SK-N-SH (cell line): ENCODE measurements at regions not wholly inside any gene's neighbourhood (a gene's known extent, or its start where the extent isn't known, plus 50 kb on each side); places are given as distances from the start of the nearest gene placed in this dataset.

Experiments used
- CHD2 ChIP-seq: fragments of 150-350 bp; IDR thresholded peaks from 2 replicates; pipeline ENCODE4 v1.6.1; 2018; ENCODE audit warnings: low read length; ENCODE audit not compliant: partially characterized antibody
- FOSL2 ChIP-seq: IDR thresholded peaks from 2 replicates; pipeline ENCODE4 v1.4.0; 2012; ENCODE audit warnings: low read depth, mild to moderate bottlenecking, moderate library complexity, borderline replicate concordance
- MXI1 ChIP-seq: IDR thresholded peaks from 2 replicates; pipeline ENCODE4 v1.6.1; 2012; ENCODE audit warnings: mild to moderate bottlenecking, low read depth, low read length, improper control_type of control experiment
- RAD21 ChIP-seq: IDR thresholded peaks from 2 replicates; pipeline ENCODE4 v1.6.1; 2012; ENCODE audit warnings: mild to moderate bottlenecking, low read length
- RCOR1 ChIP-seq: fragments of 150-350 bp; IDR thresholded peaks from 2 replicates; pipeline ENCODE4 v1.6.1; 2017; ENCODE audit warnings: antibody characterized with exemption, low read length
- RFX5 ChIP-seq: IDR thresholded peaks from 2 replicates; pipeline ENCODE4 v1.6.1; 2012; ENCODE audit warnings: mild to moderate bottlenecking, improper control_type of control experiment, low read length
- SIN3A ChIP-seq: IDR thresholded peaks from 2 replicates; pipeline ENCODE4 v1.6.1; 2012; ENCODE audit warnings: low read depth, mild to moderate bottlenecking, low read length, moderate library complexity, borderline replicate concordance
- TCF12 ChIP-seq: IDR thresholded peaks from 2 replicates; pipeline ENCODE4 v1.4.0; 2012
- TF ChIP-seq, protein P1 (sequence below): fragments of 200-600 bp; sonication (generic); IDR thresholded peaks from 2 replicates; pipeline ENCODE4 v1.6.1; 2017; ENCODE audit warnings: antibody characterized with exemption, mild to moderate bottlenecking, moderate library complexity
- TF ChIP-seq, protein P2 (sequence below): IDR thresholded peaks from 2 replicates; pipeline ENCODE4 v1.4.0; 2012; ENCODE audit warnings: low read depth, borderline replicate concordance
- TF ChIP-seq, protein P3 (sequence below): IDR thresholded peaks from 2 replicates; pipeline ENCODE4; 2012
- TF ChIP-seq, protein P4 (sequence below): fragments of 150-350 bp; IDR thresholded peaks from 2 replicates; pipeline ENCODE4 v1.6.1; 2016; ENCODE audit warnings: mild to moderate bottlenecking, low read depth, low read length
- TF ChIP-seq, protein P5 (sequence below): IDR thresholded peaks from 2 replicates; pipeline ENCODE4 v1.4.0; 2012; ENCODE audit warnings: low read depth
- TF ChIP-seq, protein P6 (sequence below): fragments of 150-350 bp; IDR thresholded peaks from 2 replicates; pipeline ENCODE4 v1.6.1; 2017; ENCODE audit warnings: antibody characterized with exemption, low read length, low read depth, borderline replicate concordance

DNA sequence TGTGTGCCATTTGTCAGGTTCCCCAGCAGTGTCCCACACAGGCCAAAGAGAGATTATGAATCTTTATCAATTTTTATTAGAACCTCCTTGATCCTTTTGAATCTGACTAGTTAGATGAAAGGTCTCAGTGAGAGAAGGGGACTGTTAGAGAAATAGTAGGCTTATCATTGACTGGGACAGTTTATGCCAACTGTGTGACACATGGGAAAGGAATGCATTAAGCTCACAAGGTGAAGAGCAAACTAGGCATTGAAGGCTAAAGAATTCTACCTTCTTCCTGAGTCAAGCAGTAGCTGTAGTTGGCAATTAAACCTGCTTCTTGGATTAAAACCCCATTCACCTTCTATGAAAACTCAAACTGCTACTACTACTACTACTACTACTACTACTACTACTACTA is 389.6 kb upstream of the CDH19 start:
- TF ChIP-seq MXI1 (no peak), CHD2 (no peak), RCOR1 (no peak), RAD21 (no peak), FOSL2 (no peak), TCF12 (no peak), SIN3A (no peak), RFX5 (no peak)
- TF ChIP-seq, protein P1, sequence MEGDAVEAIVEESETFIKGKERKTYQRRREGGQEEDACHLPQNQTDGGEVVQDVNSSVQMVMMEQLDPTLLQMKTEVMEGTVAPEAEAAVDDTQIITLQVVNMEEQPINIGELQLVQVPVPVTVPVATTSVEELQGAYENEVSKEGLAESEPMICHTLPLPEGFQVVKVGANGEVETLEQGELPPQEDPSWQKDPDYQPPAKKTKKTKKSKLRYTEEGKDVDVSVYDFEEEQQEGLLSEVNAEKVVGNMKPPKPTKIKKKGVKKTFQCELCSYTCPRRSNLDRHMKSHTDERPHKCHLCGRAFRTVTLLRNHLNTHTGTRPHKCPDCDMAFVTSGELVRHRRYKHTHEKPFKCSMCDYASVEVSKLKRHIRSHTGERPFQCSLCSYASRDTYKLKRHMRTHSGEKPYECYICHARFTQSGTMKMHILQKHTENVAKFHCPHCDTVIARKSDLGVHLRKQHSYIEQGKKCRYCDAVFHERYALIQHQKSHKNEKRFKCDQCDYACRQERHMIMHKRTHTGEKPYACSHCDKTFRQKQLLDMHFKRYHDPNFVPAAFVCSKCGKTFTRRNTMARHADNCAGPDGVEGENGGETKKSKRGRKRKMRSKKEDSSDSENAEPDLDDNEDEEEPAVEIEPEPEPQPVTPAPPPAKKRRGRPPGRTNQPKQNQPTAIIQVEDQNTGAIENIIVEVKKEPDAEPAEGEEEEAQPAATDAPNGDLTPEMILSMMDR, result no peak
- TF ChIP-seq, protein P2, sequence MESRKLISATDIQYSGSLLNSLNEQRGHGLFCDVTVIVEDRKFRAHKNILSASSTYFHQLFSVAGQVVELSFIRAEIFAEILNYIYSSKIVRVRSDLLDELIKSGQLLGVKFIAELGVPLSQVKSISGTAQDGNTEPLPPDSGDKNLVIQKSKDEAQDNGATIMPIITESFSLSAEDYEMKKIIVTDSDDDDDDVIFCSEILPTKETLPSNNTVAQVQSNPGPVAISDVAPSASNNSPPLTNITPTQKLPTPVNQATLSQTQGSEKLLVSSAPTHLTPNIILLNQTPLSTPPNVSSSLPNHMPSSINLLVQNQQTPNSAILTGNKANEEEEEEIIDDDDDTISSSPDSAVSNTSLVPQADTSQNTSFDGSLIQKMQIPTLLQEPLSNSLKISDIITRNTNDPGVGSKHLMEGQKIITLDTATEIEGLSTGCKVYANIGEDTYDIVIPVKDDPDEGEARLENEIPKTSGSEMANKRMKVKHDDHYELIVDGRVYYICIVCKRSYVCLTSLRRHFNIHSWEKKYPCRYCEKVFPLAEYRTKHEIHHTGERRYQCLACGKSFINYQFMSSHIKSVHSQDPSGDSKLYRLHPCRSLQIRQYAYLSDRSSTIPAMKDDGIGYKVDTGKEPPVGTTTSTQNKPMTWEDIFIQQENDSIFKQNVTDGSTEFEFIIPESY, result no peak
- TF ChIP-seq, protein P3, sequence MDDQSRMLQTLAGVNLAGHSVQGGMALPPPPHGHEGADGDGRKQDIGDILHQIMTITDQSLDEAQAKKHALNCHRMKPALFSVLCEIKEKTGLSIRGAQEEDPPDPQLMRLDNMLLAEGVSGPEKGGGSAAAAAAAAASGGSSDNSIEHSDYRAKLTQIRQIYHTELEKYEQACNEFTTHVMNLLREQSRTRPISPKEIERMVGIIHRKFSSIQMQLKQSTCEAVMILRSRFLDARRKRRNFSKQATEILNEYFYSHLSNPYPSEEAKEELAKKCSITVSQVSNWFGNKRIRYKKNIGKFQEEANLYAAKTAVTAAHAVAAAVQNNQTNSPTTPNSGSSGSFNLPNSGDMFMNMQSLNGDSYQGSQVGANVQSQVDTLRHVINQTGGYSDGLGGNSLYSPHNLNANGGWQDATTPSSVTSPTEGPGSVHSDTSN, result no peak
- TF ChIP-seq, protein P4, sequence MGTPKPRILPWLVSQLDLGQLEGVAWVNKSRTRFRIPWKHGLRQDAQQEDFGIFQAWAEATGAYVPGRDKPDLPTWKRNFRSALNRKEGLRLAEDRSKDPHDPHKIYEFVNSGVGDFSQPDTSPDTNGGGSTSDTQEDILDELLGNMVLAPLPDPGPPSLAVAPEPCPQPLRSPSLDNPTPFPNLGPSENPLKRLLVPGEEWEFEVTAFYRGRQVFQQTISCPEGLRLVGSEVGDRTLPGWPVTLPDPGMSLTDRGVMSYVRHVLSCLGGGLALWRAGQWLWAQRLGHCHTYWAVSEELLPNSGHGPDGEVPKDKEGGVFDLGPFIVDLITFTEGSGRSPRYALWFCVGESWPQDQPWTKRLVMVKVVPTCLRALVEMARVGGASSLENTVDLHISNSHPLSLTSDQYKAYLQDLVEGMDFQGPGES, result no peak
- TF ChIP-seq, protein P5, sequence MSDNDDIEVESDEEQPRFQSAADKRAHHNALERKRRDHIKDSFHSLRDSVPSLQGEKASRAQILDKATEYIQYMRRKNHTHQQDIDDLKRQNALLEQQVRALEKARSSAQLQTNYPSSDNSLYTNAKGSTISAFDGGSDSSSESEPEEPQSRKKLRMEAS, result no peak
- TF ChIP-seq, protein P6, sequence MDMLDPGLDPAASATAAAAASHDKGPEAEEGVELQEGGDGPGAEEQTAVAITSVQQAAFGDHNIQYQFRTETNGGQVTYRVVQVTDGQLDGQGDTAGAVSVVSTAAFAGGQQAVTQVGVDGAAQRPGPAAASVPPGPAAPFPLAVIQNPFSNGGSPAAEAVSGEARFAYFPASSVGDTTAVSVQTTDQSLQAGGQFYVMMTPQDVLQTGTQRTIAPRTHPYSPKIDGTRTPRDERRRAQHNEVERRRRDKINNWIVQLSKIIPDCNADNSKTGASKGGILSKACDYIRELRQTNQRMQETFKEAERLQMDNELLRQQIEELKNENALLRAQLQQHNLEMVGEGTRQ, result no peak
